ENCODE measurements at regions not wholly inside any gene's neighbourhood (a gene's known extent, or its start where the extent isn't known, plus 50 kb on each side); places are given as distances from the start of the nearest gene placed in this dataset.

- Histone ChIP-seq H3K14ac (ENCODE audit: insufficient read depth, low read length) (no peak overlapping the region), H3K9ac (ENCODE audit: extremely low read depth, insufficient read length, low read length) (no peak overlapping the region), H2AK5ac (ENCODE audit: insufficient read length, low read length) (no peak overlapping the region), H4K20me1 (ENCODE audit: control insufficient read depth, insufficient read depth, insufficient read length) (no peaks in the 10 kb centered on the region), H4K91ac (ENCODE audit: insufficient read length, low read depth, low read length) (no peak overlapping the region), H3K18ac (ENCODE audit: insufficient read length, low read depth, low read length) (no peak overlapping the region), H3K27ac (ENCODE audit: insufficient read length, low read depth, low read length) (no peak overlapping the region), H2BK15ac (ENCODE audit: low read depth, low read length) (no peak overlapping the region), H2BK5ac (ENCODE audit: insufficient read length, low read length) (no peak overlapping the region), H4K5ac (ENCODE audit: insufficient read length, low read depth, low read length) (no peak overlapping the region), H2BK120ac (ENCODE audit: low read depth, low read length, poor library complexity, severe bottlenecking) (no peak overlapping the region), H2BK12ac (ENCODE audit: insufficient read length, low read depth, low read length) (no peak overlapping the region), H3K4ac (ENCODE audit: low read depth, low read length) (no peak overlapping the region), H3K9me3 (ENCODE audit: control insufficient read depth, low read depth, low read length) (no peaks in the 10 kb centered on the region), H3K4me2 (ENCODE audit: insufficient read depth, insufficient read length, low read length) (no peak overlapping the region), H2BK20ac (ENCODE audit: low read depth, low read length, poor library complexity, severe bottlenecking) (no peak overlapping the region), H3K56ac (ENCODE audit: insufficient read length, low read depth, low read length) (no peak overlapping the region), H2AFZ (ENCODE audit: low read length) (no peak overlapping the region), H3K79me2 (ENCODE audit: insufficient read depth, low read length) (no peaks in the 10 kb centered on the region; the same call in 1 of the 2 replicates), H4K8ac (replicated peaks; ENCODE audit: insufficient read length, low read depth, low read length) (no peak overlapping the region), H3K4me1 (ENCODE audit: insufficient read depth, low read length) (0 out of 2 replicates have a peak, but pooled peaks cover 5% of the 10 kb centered on the region), H3K23me2 (ENCODE audit: insufficient read length, low read depth, low read length, poor library complexity, severe bottlenecking) (no peaks in the 10 kb centered on the region), H3K27me3 (ENCODE audit: insufficient read depth, low read length) (no peaks in the 10 kb centered on the region), H3K79me1 (ENCODE audit: insufficient read depth, low read depth, low read length, poor library complexity, severe bottlenecking) (no peaks in the 10 kb centered on the region), H3T11ph (ENCODE audit: low read length) (no peak overlapping the region), H3K23ac (ENCODE audit: insufficient read length, low read depth, low read length) (no peak overlapping the region)
- DNase-seq: no peak
- Mint-ChIP-seq H3K4me3 (no peak overlapping the region), H3K4me1 (peaks cover 2 to 5% of the 10 kb centered on the region in 2 experiments), H3K27ac (no peak overlapping the region; a peak in 1 of 7 replicates), H3K27me3 (ENCODE audit: low read depth) (no peaks in the 10 kb centered on the region), H3K9me3 (no peaks in the 10 kb centered on the region), H3K36me3 (ENCODE audit: insufficient read depth in 1 of 3, low read depth in 3 of 3) (peaks cover 13 to 19% (median 19%) of the 10 kb centered on the region in 3 experiments)
- TF ChIP-seq, protein P1, sequence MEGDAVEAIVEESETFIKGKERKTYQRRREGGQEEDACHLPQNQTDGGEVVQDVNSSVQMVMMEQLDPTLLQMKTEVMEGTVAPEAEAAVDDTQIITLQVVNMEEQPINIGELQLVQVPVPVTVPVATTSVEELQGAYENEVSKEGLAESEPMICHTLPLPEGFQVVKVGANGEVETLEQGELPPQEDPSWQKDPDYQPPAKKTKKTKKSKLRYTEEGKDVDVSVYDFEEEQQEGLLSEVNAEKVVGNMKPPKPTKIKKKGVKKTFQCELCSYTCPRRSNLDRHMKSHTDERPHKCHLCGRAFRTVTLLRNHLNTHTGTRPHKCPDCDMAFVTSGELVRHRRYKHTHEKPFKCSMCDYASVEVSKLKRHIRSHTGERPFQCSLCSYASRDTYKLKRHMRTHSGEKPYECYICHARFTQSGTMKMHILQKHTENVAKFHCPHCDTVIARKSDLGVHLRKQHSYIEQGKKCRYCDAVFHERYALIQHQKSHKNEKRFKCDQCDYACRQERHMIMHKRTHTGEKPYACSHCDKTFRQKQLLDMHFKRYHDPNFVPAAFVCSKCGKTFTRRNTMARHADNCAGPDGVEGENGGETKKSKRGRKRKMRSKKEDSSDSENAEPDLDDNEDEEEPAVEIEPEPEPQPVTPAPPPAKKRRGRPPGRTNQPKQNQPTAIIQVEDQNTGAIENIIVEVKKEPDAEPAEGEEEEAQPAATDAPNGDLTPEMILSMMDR (conservative IDR thresholded peaks at IDR 0.05): no peak
- WGBS (ENCODE audit: extremely low coverage, insufficient read length, low lambda C conversion rate): no CpG with 5 or more reads among the region's 1 CpG
Measured at GRCh38 chr11:131302836-131303235, 67.6 kb upstream of the NTM start.

All from H9 (cell line).